Ascending aorta (tissue), 2 donors: ENCODE measurements at regions not wholly inside any gene's neighbourhood (a gene's known extent, or its start where the extent isn't known, plus 50 kb on each side); places are given as distances from the start of the nearest gene placed in this dataset.

Experiments
- DNase-seq, 2 donors: peaks; one replicate each; pipeline ENCODE4 v3.0.0-alpha.2; 2019; ENCODE audit warnings: low spot score in 2 of 2
- H3K27ac ChIP-seq, 2 donors: fragments of 200-600 bp; sonication (generic); one replicate each; pipeline ENCODE4 v1.5.1; 2016 to 2017; ENCODE audit warnings: mild to moderate bottlenecking in 1 of 2
- H3K27me3 ChIP-seq: fragments of 200-600 bp; sonication (generic); one replicate; pipeline ENCODE4 v1.5.1; 2017
- H3K36me3 ChIP-seq, 2 donors: fragments of 200-600 bp; sonication (generic); one replicate each; pipeline ENCODE4 v1.5.1; 2016
- H3K4me1 ChIP-seq, 2 donors: fragments of 200-600 bp; sonication (generic); one replicate each; pipeline ENCODE4 v1.5.1; 2016 to 2017; ENCODE audit warnings: mild to moderate bottlenecking in 1 of 2
- H3K4me3 ChIP-seq, 2 donors: fragments of 200-600 bp; sonication (generic); one replicate each; pipeline ENCODE4 v1.5.1; 2016 to 2017; ENCODE audit warnings: mild to moderate bottlenecking in 1 of 2
- H3K9me3 ChIP-seq, 2 donors: fragments of 200-600 bp; sonication (generic); one replicate each; pipeline ENCODE4 v1.5.1; 2016
- CTCF ChIP-seq, 3 experiments: fragments of 200-600 bp in 2 of 3; fragments of 450-650 bp in 1 of 3; sonication (generic) in 2 of 3; IDR thresholded peaks; one replicate each; pipeline ENCODE4 v1.5.1; 2016 to 2019; ENCODE audit warnings: antibody characterized with exemption in 3 of 3, mild to moderate bottlenecking in 1 of 3, moderate library complexity in 1 of 3
- intact Hi-C: fragments of 100-400 bp; cut with DNase I; formaldehyde crosslinking; loops from one replicate; pipeline ENCODE4 v1.15.1; 2023

GRCh38 chr17:13728781-13729180 lies 127.1 kb upstream of the HS3ST3A1 start:
- H3K27me3 ChIP-seq, result no peaks in the 10 kb centered on the region
- no peak overlapping the region for H3K27ac ChIP-seq
- DNase-seq, result no peak
- no peaks in the 10 kb centered on the region for H3K36me3 ChIP-seq
- H3K4me3 ChIP-seq, result no peak overlapping the region
- intact Hi-C loops, result no loop called here
- no peaks in the 10 kb centered on the region for H3K4me1 ChIP-seq
- TF ChIP-seq CTCF (IDR thresholded peaks at IDR 0.05), result no peak
- no peaks in the 10 kb centered on the region for H3K9me3 ChIP-seq

GRCh38 chr17:13729466-13730134 lies 127.9 kb upstream of the HS3ST3A1 start:
- DNase-seq, result no peak
- Histone ChIP-seq H3K27ac (no peak overlapping the region), H3K36me3 (no peaks in the 10 kb centered on the region), H3K4me1 (no peaks in the 10 kb centered on the region), H3K9me3 (no peaks in the 10 kb centered on the region), H3K4me3 (no peak overlapping the region), H3K27me3 (no peaks in the 10 kb centered on the region)
- intact Hi-C loops, result no loop called here
- TF ChIP-seq CTCF (IDR thresholded peaks at IDR 0.05), result no peak

- H3K4me3 ChIP-seq, result no peak overlapping the region
- no peaks in the 10 kb centered on the region for H3K36me3 ChIP-seq
- no peaks in the 10 kb centered on the region for H3K4me1 ChIP-seq
- no peak for TF ChIP-seq CTCF (IDR thresholded peaks at IDR 0.05)
- intact Hi-C loops, result no loop called here
- no peak overlapping the region for H3K27ac ChIP-seq
- H3K9me3 ChIP-seq, result no peaks in the 10 kb centered on the region
- no peak for DNase-seq
- no peaks in the 10 kb centered on the region for H3K27me3 ChIP-seq
Measured at GRCh38 chr17:13734880-13735279, 133.2 kb upstream of the HS3ST3A1 start.

GRCh38 chr17:13735444-13735843 lies 133.7 kb upstream of the HS3ST3A1 start:
- H3K27me3 ChIP-seq, result no peaks in the 10 kb centered on the region
- H3K4me3 ChIP-seq, result no peak overlapping the region
- intact Hi-C loops, result no loop called here
- no peaks in the 10 kb centered on the region for H3K4me1 ChIP-seq
- TF ChIP-seq CTCF (IDR thresholded peaks at IDR 0.05), result no peak
- DNase-seq, result no peak
- no peaks in the 10 kb centered on the region for H3K36me3 ChIP-seq
- H3K27ac ChIP-seq, result no peak overlapping the region
- no peaks in the 10 kb centered on the region for H3K9me3 ChIP-seq

- Histone ChIP-seq H3K9me3 (no peaks in the 10 kb centered on the region), H3K27ac (no peak overlapping the region), H3K4me1 (no peaks in the 10 kb centered on the region), H3K4me3 (no peak overlapping the region), H3K27me3 (no peaks in the 10 kb centered on the region), H3K36me3 (no peaks in the 10 kb centered on the region)
- intact Hi-C loops, result no loop called here
- DNase-seq, result no peak
- no peak for TF ChIP-seq CTCF (IDR thresholded peaks at IDR 0.05)
Measured at GRCh38 chr17:13735861-13736260, 134.1 kb upstream of the HS3ST3A1 start.

GRCh38 chr17:13736916-13737315 lies 135.2 kb upstream of the HS3ST3A1 start:
- H3K4me1 ChIP-seq, result no peaks in the 10 kb centered on the region
- intact Hi-C loops, result no loop called here
- TF ChIP-seq CTCF (IDR thresholded peaks at IDR 0.05), result no peak
- no peak overlapping the region for H3K4me3 ChIP-seq
- H3K36me3 ChIP-seq, result no peaks in the 10 kb centered on the region
- no peaks in the 10 kb centered on the region for H3K9me3 ChIP-seq
- DNase-seq, result no peak
- no peaks in the 10 kb centered on the region for H3K27me3 ChIP-seq
- H3K27ac ChIP-seq, result no peak overlapping the region
